GM12801 (cell line): ENCODE measurements at regions not wholly inside any gene's neighbourhood (a gene's known extent, or its start where the extent isn't known, plus 50 kb on each side); places are given as distances from the start of the nearest gene placed in this dataset.

ENCODE experiments used
- TF ChIP-seq, protein P1 (sequence below): IDR thresholded peaks from one replicate; pipeline ENCODE4 v1.5.1; 2011; ENCODE audit warnings: control low read depth; ENCODE audit not compliant: insufficient read length; ENCODE audit errors: extremely low read depth

DNA sequence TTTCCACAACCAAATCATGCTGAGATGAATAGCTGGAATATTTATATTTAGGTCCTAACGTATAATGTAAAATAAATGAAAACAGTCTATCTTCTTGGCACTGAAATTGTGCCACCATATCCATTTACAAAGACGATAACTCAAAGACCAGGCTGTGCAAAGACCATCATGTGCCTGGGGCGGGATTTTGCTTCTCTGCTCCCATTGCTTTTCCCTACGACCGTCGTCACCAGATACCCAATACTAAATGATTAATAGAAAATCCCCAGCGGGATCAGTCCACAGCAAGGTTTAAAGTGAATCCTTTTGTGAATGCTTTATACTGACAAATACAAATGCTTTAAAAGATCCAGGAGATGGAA is 194.3 kb upstream of the ARL4C start:
- TF ChIP-seq, protein P1, sequence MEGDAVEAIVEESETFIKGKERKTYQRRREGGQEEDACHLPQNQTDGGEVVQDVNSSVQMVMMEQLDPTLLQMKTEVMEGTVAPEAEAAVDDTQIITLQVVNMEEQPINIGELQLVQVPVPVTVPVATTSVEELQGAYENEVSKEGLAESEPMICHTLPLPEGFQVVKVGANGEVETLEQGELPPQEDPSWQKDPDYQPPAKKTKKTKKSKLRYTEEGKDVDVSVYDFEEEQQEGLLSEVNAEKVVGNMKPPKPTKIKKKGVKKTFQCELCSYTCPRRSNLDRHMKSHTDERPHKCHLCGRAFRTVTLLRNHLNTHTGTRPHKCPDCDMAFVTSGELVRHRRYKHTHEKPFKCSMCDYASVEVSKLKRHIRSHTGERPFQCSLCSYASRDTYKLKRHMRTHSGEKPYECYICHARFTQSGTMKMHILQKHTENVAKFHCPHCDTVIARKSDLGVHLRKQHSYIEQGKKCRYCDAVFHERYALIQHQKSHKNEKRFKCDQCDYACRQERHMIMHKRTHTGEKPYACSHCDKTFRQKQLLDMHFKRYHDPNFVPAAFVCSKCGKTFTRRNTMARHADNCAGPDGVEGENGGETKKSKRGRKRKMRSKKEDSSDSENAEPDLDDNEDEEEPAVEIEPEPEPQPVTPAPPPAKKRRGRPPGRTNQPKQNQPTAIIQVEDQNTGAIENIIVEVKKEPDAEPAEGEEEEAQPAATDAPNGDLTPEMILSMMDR: no peak

DNA sequence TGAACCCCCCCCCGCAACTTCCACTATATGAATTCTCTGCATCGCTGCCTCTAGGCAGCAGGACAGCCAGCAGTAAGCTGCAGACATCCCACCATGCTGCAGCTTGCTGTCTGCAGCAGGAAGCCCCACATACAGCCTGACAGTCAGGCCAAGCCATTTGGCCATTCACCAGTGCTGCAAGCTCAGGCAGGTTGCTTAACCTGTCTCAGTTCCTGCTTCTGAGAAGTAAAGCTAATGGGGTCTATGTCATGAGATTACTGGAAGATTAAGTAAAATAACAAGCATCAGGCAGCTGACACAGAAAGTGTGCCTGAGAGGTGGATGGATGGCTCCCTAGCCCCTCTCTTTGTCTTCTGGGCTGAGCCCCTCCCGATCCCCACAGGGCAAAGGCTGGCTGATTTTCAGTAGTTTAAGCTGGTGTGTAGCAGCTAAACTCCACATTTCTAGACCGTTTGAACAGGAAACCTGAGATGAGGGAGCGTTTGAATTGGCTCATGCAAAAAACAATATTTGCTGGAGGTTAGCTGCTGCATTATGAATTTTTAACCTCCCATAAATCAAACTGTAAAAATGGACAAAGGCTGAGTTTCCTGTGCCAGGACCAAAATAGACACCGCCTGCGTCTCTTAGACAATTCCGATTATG is 193.8 kb upstream of the ARL4C start:
- TF ChIP-seq, protein P1: no peak

DNA sequence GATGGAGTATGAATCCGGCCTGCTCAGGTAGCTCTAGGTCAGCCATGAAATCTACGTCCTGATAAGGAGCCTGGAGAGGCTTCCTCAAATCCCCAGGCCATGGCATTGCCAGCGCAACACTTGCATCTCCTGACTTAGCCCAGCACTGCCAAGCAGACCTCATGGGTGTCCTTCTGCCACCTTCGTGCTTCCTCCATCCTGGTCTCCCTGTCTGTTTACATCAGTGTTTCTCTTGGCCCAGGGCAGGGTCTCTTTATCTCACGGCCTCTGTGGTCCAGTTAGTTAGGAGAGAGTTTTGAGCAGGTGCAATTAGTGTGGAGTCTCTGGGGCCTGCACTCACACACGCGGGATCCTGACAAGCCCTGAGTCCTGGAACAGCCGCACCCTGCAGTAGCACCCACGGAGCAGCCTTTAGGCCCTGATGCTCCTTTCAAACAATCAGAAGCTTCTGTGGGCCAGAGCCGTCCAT is 193.1 kb upstream of the ARL4C start:
- TF ChIP-seq, protein P1: no peak

DNA sequence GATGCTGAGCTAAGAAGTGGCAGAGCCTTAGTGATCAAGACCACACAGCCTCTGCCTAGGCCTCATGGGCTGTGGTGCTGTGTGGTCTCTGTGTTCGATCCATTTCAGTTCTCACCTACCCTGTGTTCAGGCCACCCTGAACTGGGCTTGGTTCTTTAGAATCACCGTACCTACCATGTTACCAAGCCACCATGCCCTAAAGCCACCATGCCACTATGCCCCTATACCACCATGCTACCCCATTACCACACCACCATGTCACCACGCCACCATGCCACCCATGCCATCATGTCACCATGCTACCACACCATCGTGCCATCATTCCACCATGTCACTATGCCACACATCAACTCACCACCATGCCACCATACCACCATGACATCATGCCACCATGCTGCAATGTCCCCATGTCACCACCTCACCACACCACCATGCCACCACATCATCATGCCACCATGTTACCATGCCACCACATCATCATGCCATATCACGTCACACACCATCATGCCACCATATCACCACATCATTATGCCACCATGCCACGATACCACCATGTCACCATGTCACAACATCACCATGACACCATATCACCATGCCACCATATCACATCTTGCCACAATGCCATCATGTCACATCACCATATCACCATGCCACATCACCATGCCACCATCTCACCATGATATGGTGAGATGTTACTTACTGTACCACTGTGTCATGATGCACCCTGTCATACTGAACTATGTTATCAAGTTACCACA is 191.0 kb upstream of the ARL4C start:
- TF ChIP-seq, protein P1: no peak

DNA sequence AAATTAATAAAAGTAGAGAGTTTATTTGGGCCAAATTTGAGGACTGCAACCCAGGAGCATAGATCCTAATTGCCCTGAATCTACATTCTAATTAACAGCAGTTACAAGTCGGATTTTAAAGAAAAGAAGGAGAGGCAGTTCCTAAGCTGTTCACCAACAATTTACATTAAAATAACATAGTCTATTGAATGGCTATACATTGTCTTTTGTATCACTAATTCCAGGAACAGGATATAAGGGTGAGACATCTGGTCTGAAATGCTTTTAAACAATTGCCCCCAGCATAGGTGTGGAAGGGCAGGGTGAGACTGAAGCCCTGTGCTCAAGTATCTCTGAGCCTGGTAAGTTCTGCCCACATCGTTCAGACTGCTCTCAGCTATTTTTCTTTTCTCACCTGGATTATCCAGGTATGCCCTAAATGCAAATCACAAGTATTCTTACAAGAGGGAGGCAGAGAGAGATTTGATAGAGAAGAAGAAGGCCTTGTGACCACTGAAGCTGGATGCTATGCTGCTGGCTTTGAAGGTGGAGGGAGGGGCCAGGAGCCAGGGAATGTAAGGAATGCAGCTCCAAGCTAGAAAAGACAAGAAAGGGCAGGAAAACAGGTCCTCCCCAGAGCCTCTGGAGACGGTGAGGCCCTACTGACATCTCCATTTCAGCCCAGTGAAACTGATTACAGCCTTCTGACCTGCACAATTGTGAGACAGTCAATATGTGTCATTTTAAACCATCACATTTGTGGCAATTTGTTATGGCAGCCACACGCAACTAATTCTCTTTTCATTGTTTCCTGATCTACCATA is 189.4 kb upstream of the ARL4C start:
- TF ChIP-seq, protein P1: no peak

DNA sequence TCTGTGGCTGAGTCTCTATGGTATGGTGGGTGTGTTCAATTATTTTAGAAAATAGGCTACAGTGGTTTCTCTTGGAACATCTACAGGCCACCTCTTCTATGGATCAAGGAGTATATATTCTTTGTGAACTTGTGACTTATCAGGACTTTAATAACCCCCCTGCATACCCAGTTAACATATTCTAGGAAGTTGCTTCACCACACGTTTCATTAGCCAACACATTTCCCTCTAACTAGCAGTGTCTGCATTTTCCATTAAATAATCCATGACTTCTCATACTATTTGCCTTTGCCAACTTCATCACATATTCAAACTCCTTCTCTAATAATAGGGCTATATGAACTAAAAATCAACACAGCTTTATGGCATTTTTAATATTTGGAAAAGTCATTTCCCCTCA is 187.6 kb upstream of the ARL4C start:
- TF ChIP-seq, protein P1: no peak

DNA sequence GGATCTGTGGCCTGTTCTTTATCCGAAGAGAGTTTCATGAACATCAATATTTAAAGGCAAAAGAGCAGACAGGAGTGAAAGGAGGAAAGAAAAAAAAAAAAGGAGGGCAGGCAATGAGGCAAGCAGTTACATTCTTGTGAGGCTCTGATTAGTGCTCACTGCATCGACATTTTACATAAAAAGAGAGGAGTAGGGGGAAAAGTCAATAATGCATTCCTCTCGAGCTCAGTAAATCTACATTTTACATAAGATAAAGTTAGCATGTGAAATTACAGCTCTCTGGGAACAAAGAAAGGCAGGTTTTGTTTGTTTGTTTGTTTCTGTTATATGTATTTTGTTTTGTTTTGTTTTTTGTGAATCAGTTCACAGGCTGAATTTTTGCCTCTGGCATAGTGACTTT is 187.1 kb upstream of the ARL4C start:
- TF ChIP-seq, protein P1: no peak
